GM12891 (cell line): ENCODE measurements at regions not wholly inside any gene's neighbourhood (a gene's known extent, or its start where the extent isn't known, plus 50 kb on each side); places are given as distances from the start of the nearest gene placed in this dataset.

Source experiments
- PAX5 ChIP-seq: IDR thresholded peaks from 2 replicates; pipeline ENCODE4 v1.6.1; 2011; ENCODE audit warnings: low read length, moderate library complexity, mild to moderate bottlenecking; ENCODE audit not compliant: insufficient read depth, severe bottlenecking
- POLR2A ChIP-seq: IDR thresholded peaks from 2 replicates; pipeline ENCODE4 v1.6.1; 2011; ENCODE audit warnings: low read depth, low read length, control low read depth
- POLR2AphosphoS5 ChIP-seq: IDR thresholded peaks from 2 replicates; pipeline ENCODE4 v1.6.1; 2011; ENCODE audit warnings: low read depth, low read length, control low read depth
- POU2F2 ChIP-seq: IDR thresholded peaks from 2 replicates; pipeline ENCODE4 v1.6.1; 2011; ENCODE audit warnings: low read depth, mild to moderate bottlenecking, control low read depth, low read length, moderate library complexity
- SPI1 ChIP-seq: IDR thresholded peaks from 2 replicates; pipeline ENCODE4 v1.6.1; 2011; ENCODE audit warnings: low read depth, low read length, control low read depth
- TAF1 ChIP-seq: IDR thresholded peaks from 2 replicates; pipeline ENCODE4 v1.6.1; 2011; ENCODE audit warnings: low read depth, low read length, control low read depth

- no peak for TF ChIP-seq POLR2A
- TF ChIP-seq TAF1, result no peak
- no peak for TF ChIP-seq POLR2AphosphoS5
- no peak for TF ChIP-seq PAX5
- no peak for TF ChIP-seq POU2F2
- no peak for TF ChIP-seq SPI1
Measured at GRCh38 chr7:19989906-19990305, 216.5 kb upstream of the TMEM196 start.
